WTC11 (cell line): ENCODE measurements at regions not wholly inside any gene's neighbourhood (a gene's known extent, or its start where the extent isn't known, plus 50 kb on each side); places are given as distances from the start of the nearest gene placed in this dataset.

Experiments used
- ATF2 ChIP-seq: sonication (generic); formaldehyde crosslinking; IDR thresholded peaks from 2 replicates; pipeline ENCODE4 v1.8.1; 2022; ENCODE audit warnings: low read depth, missing genetic modification reagents, borderline replicate concordance
- CBFB ChIP-seq: sonication (generic); formaldehyde crosslinking; IDR thresholded peaks from 2 replicates; pipeline ENCODE4 v1.8.1; 2022; ENCODE audit warnings: mild to moderate bottlenecking, low read depth, missing genetic modification reagents
- CREB1 ChIP-seq: sonication (generic); formaldehyde crosslinking; IDR thresholded peaks from 2 replicates; pipeline ENCODE4 v1.8.0; 2023; ENCODE audit warnings: mild to moderate bottlenecking, missing genetic modification reagents
- CTCF ChIP-seq: fragments of 200-600 bp; IDR thresholded peaks from 2 replicates; pipeline ENCODE4 v1.8.0; 2022; ENCODE audit warnings: antibody characterized with exemption
- FOXK1 ChIP-seq: sonication (generic); formaldehyde crosslinking; IDR thresholded peaks from 2 replicates; pipeline ENCODE4 v1.8.0; 2022; ENCODE audit warnings: mild to moderate bottlenecking, moderate library complexity, missing genetic modification reagents
- JUN ChIP-seq: sonication (generic); formaldehyde crosslinking; IDR thresholded peaks from 2 replicates; pipeline ENCODE4 v1.8.0; 2023; ENCODE audit warnings: mild to moderate bottlenecking, missing genetic modification reagents
- MAX ChIP-seq: sonication (generic); formaldehyde crosslinking; IDR thresholded peaks from 2 replicates; pipeline ENCODE4 v1.8.0; 2022; ENCODE audit warnings: mild to moderate bottlenecking, missing genetic modification reagents
- MXD4 ChIP-seq: fragments of 250-450 bp; sonication (Bioruptor Pico); IDR thresholded peaks from 2 replicates; pipeline ENCODE4 v1.8.0; 2021; ENCODE audit warnings: mild to moderate bottlenecking, moderate library complexity, borderline replicate concordance
- PREB ChIP-seq: sonication (generic); formaldehyde crosslinking; IDR thresholded peaks from 2 replicates; pipeline ENCODE4 v1.8.1; 2022; ENCODE audit warnings: mild to moderate bottlenecking, missing genetic modification reagents, moderate library complexity, borderline replicate concordance
- RELA ChIP-seq: sonication (generic); formaldehyde crosslinking; IDR thresholded peaks from 2 replicates; pipeline ENCODE4 v1.8.1; 2022; ENCODE audit warnings: missing genetic modification reagents, mild to moderate bottlenecking, borderline replicate concordance
- SMAD4 ChIP-seq: sonication (generic); formaldehyde crosslinking; IDR thresholded peaks from 2 replicates; pipeline ENCODE4 v1.8.0; 2022; ENCODE audit warnings: mild to moderate bottlenecking, missing genetic modification reagents
- TCF7 ChIP-seq: sonication (generic); formaldehyde crosslinking; IDR thresholded peaks from 2 replicates; pipeline ENCODE4 v1.8.0; 2022; ENCODE audit warnings: mild to moderate bottlenecking, low read depth, missing genetic modification reagents, moderate library complexity
- USF2 ChIP-seq: sonication (generic); formaldehyde crosslinking; IDR thresholded peaks from 2 replicates; pipeline ENCODE4 v1.8.1; 2023; ENCODE audit warnings: mild to moderate bottlenecking, missing genetic modification reagents, moderate library complexity
- ZNF512 ChIP-seq: sonication (generic); formaldehyde crosslinking; IDR thresholded peaks from 2 replicates; pipeline ENCODE4 v1.8.1; 2022; ENCODE audit warnings: missing genetic modification reagents, borderline replicate concordance

GRCh38 chr18:10063489-10063888, 149.7 kb downstream of the VAPA start:
- TF ChIP-seq CREB1 (CRISPR knock-in tag) (no peak), CTCF (no peak), TCF7 (CRISPR knock-in tag) (no peak), JUN (no peak), USF2 (CRISPR knock-in tag) (no peak), FOXK1 (CRISPR knock-in tag) (no peak), MAX (CRISPR knock-in tag) (no peak), SMAD4 (CRISPR knock-in tag) (no peak), RELA (no peak), ATF2 (CRISPR knock-in tag) (no peak), MXD4 (CRISPR knock-in tag) (no peak), PREB (CRISPR knock-in tag) (no peak), CBFB (CRISPR knock-in tag) (no peak), ZNF512 (CRISPR knock-in tag) (no peak)
